Kidney glomerular epithelial cell (primary cell): ENCODE measurements at regions not wholly inside any gene's neighbourhood (a gene's known extent, or its start where the extent isn't known, plus 50 kb on each side); places are given as distances from the start of the nearest gene placed in this dataset.

Experiments used
- DNase-seq: peaks from one replicate; lab custom pipeline; 2025; lab: John Stamatoyannopoulos, UW

DNA sequence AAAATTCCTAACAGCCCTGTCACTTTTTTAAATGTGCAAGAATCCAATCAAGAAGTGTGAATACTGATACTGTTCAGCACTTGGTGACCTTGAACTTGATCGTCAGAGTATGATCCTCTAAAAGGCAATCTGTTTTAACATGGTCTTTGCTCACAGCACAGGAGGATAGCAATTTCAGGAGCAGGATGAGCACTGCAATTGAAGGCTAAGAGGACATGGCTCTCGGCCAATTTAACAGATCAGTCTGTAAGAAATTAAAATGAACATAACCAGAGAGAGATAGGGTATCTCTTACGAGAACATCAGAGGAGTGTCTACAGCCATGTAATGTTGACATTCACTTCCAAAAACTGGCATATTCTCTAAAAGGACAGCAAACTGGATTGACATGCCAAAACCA lies 243.1 kb downstream of the LTN1 start:
- no peak for DNase-seq

DNA sequence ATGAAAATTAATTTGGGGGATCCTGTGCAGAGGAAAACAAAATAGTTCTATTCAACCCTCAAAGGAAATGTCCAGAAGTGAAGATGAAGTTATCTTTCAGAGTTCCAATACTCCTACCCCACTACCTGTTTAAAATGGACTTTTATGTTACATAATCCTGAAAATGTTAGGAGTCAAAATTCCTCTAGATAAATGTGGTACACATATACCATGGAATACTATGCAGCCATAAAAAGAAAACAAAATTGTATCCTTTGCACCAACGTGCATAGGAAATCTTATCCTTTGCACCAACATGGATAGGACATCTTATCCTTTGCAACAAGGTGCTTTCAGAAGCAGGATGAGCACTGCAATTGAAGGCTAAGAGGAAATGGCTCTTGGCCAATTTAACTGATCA lies 245.2 kb downstream of the LTN1 start:
- DNase-seq: no peak

DNA sequence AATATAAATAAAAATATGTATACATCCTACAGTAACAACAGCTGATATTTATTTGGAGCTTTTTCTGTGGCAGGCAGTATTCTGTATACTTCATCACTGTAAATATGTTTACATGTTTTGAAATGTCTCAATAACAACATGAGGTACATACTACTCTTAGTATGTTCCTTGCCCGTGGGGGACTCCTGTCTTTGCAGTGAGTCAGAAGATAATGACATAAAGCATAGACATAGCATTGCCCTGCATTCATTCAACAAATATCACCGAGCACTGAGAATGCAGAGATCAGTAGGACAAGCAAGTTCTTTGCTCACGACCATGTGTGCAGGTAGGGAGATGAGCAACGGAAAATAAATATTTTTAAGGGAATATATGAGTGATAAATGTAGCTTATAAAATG lies 246.5 kb downstream of the LTN1 start:
- DNase-seq: no peak

DNA sequence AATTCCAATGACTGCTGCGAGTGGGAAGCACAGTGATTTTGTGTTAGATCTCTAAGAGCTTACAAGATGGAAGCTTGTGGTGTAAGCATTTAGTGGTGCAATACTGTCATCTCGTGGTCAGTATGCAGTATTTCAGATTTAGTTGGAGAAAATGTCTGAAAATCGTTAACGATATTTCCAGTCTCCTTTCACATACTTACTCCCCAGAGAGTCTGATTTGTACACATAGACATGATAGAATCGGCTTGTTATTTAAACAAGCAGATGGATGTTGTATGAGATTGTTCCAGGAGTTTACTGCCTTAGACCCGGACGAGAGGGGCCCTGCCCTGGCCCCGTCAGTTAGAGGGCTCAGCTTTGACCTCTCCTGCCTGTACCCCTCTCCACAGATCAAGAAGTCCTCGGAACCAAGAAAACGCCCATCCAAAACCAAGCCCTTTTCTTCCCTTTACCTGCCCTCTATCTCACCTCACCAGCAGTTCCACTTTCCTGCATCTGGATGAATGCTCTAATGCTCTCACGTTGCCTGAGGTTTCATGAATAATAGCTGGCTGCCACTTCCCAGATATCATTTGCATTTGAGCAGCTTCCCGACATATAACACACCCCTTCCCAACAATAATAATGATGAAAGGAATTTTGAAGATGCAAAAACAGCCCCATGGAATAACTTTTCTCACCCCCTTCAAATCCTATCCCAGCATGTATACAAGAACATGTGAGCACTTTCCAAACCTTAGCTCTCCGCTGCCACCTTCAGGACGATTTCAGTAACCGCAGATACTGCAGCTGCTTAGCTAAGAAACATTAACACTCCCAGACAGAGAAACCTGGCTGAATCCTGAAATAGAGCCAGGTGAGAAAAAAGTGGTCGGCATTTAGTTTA lies 247.3 kb downstream of the LTN1 start:
- peak; percentile 83 for DNase-seq

DNA sequence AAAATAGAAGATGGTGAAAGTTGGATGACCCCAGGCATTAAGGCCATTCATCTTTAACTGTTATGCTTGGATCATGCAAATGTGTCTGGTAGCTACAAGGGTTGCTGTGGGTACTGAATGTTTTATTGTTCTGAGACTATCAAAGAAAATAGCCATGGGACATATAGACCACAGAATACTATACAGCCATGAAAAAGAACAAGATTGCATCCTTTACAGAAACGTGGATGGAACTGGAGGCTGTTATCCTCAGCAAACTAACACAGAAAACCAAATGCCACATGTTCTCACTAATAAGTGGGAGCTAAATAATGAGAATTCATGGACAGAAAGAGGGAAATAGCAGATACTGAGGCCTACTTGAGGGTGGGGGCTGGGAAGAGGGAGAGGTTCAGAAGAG lies 249.0 kb downstream of the LTN1 start:
- DNase-seq: no peak

DNA sequence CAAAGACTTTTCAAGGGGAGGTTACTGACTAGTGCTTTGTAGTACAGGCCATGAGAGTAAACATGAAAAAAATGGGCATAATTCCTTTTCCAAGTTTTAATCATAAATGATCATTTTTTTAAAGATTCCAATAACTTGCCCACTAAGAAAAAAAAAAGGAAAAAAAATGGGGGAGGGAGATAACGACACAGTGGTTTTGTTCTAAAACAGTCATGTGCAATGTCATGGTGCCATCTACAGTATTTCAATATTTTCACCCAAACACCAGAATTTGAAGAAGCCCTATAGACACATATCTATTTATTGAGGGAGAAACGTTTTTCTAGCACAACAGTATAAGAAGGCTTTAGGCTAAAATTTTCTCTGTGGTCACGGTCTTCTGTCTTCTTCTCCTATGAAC lies 250.2 kb downstream of the LTN1 start:
- no peak for DNase-seq

DNA sequence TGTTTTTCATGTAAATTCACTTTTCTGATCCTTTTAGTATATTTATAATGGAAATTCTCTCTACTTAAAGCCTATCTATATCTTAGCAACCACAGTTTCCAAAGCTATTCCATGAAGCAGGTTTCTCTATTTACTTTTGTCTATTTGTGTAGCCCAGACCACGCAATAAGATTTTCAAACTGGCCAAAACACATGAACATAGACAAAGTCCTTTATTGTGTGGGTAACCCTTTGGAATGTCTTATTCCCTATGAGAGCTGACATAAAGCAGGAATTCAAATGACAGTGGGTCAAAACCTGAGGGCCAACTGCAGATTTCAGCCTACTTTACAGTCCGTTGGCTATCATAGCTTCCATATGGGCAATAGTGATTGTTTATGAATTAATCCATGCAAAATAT lies 252.6 kb downstream of the LTN1 start:
- no peak for DNase-seq

DNA sequence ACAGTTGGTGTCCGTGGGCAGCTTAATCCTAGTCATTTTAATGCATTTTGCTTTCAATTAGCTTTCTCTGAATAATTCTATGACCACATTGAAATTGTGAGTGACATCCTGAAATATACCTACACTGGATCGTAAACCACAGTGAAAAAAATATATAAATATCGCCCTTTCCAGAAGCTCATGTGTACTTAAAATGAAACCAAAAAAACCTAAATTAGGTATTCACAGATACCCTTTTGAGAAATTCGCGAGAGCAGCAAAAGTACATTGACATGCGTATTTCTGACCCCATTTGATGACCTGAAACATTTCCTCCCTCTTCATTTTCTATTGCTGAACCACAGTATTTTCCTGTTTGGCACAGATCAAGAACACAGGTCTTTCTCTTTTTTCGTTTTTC lies 253.8 kb downstream of the LTN1 start:
- no peak for DNase-seq

DNA sequence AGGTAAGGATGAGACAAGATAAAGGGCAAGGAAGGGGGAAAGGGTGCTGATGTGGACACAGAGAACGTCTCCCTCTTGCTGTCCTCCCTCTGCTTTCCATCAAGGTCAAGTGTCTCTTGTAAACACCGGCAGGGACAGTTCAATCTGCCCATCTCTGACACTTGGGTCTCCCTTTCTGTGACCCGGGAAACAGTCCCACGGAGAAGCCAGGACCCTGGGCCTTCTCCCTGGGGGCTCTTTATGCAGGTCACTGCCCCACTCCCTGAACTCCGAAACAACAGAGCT lies 254.3 kb downstream of the LTN1 start:
- DNase-seq: no peak

DNA sequence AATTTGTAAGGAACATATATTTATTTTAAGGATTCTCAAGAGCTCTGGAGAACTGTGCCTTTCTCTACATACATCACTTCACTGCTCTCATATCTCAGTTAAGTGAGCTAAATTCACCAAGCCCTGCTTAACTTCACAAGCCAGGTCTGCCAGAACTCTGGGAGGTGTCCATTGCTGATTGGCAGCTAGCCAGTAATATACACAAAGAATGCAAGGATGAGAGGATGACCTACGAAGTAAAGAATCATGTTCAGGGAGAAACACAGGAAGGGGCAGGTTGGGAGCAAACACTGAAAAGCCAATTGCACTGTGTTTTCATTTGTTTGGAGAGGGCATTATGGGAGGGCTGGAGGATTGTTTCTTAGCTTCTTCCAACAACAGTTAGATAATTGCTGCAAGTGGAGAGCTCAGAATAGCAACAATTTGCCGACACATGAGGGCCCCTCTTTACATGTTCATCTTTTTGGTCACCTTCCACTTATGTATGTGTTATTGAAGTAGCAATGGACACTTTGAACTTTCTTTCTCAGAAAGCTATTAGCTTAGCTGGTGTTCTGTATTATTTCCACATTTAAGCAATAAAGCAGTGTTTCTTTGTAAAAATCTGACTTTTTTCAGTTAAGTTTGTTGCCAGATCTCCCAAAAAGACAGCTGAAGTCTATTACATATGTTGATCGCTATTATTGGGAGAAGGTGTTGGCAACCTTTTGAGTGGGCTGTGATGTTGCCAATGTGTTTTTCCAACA lies 254.8 kb downstream of the LTN1 start:
- no peak for DNase-seq

DNA sequence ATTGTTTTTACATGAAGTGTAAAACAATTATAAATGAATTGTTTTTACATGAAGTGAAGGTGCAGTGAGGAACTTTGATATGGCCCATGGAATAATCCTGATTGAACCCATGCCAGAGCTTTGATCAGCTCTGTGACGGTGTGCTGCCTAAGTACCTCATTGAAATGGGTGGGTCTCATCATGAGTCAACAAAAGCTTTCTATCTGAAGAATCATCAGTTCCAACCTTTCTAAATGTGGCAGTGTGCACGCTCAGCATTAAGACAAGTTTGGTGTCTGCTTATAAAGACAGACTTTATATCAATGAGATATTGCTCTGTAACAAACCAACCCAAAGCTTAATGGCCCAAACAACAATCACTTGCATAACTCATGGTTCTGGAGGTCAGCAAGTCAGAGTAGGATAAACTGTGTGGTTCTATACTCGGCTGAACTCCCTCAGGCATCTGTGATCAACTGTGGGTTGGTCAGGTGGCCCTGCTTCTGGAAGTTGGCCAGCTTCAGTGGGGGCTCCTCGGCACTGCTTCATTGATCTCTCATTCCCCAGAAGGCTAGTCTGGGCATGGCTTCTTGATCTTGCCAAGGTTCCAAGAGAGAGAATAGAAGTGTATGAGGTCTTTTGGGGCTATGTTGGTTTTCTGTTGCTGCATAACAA lies 258.0 kb downstream of the LTN1 start:
- peak; percentile 64 for DNase-seq

DNA sequence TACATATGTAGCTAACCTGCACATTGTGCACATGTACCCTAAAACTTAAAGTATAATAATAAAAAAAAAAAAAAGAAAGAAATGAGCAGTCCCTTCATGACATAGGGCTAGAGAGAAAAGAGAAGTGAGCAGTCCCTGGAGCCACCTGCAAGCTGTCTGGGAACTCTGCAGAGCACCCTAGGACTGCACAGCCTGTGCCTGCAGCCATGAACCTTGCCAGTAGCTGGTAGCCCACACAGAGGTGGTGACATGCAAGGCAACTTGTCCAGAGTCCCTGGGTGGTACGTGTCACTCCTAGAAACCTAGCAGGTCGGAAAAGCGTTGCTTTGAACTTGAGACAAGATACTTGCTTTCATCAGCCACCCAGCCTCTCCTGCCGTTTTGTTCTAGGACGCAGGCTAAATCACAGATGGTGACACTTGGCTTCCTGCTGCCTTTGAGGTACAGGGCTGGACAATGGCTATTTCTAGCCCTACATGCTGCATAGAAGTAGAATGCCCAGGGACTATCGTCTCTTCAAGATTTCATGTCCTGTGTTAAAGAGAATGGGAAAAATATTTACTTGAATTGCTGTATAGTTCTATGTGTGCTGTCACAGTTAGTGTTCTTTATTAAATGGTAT lies 260.9 kb downstream of the LTN1 start:
- DNase-seq: no peak

DNA sequence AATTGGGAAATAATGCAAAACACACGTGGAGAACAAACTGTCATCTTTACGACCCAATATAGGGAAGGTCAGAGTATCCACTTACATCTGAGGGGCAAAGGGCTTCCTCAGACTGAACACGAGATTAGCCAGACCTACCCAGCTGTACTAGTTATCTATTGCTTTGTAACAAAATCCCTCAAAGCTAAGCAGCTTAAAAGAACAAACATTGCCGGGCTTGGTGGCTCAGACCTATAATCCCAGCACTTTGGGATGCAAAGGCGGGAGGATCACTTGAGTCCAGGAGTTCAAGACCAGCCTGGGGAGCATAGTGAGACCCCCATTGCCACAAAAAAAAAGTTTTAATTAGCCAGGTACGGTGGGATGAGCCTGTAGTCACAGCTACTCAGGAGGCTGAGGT lies 262.8 kb downstream of the LTN1 start:
- no peak for DNase-seq

DNA sequence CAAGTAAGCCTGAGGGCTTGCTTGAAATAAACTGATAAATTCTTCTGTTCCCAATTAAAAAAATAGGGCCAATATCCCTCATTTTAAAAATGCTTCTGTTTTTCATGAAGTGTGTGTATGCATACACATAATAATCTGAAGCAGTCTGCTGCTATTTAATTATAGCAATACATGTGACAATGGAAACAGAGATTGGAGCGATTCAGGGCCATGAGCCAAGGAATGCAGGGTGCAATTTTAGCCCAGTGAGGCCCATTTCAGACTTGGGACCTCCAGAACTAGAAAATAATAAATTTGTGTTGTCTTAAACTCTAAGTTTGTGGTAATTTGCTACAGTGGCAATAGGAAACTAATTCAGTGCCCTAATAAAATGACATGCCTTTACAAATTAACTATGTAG lies 264.9 kb downstream of the LTN1 start:
- no peak for DNase-seq

DNA sequence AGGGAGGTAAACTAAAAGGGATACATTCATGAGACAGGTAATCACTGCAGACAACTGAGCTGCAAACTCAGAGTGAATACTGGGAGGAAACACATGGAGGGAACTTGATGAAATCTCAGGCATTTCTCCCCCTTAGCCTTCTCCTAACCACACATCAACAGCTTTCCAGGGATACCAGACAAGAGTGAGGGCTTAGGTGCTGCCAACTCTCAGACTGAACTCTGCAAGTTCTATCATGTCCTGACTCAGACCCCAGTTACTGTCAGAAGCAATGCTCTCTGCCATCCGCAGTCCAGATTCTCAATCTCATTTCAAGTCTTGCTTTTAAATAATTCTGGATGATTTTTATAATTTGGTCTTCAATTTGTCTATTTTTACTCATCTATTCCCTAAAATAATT lies 267.3 kb downstream of the LTN1 start:
- no peak for DNase-seq

DNA sequence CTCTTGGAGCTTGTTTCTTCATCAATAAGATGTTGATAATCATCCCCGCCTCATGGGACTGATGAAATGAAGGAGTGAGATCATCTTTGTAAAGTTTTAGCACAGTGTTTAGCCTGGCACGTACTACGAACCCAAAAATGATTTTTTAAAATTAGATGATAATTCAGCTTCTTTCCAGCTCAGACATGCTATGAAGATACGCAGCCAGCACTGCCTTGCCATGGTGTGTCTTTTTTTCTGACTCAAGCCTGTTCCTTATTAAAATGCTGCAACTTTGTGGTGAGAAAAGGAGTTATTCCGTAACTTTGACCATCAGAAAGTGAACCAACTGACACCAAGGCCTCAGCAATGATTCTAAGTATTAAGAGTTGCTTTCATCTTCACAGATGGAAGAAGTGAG lies 269.0 kb downstream of the LTN1 start:
- DNase-seq: no peak

DNA sequence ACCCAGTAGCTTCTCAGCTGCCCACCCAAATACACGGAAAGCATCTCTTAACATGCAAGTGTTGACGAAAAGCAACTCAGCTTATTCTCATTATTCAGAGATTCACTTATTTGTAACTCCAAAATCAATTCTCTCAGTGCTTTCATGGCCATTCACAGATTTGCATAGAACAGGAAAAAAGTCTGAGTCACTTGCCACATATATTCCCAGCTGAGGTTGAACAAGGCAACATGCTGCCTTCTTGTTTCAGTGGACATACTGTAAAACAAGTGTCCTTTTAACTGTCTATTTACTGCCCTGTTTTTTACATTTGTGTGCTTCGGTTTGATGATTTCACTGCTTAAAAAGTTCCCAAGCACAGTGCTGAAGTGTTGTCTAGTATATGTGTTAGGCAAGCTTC lies 273.0 kb downstream of the LTN1 start:
- DNase-seq: no peak

DNA sequence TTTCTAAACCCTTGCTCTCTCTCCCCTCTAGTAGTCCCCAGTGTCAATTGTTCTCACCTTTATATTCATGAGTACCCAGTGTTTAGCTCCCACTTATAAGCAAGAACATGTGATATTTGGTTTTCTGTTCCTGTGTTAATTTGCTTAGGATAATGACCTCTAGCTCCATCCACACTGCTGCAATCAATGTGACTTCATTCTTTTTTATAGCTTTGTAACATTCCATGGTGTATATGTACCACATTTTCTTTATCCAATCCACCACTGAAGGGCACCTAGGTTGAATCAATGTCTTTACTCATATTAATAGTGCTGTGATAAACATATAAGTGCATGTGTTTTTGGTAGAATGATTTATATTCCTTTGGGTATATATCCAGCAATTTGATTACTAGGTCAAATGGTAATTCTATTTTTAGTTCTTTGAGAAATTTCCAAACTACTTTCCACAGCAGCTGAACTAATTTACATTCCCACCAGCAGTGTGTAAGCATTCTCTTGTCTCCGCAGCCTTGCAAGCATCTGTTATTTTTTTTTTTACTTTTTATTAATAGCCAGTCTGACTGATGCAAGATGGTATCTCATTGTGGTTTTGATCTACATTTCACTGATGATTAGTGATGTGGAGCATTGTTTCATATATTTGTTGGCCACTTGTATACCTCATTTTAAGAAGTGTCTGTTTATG lies 277.8 kb downstream of the LTN1 start:
- DNase-seq: peak; percentile 1

DNA sequence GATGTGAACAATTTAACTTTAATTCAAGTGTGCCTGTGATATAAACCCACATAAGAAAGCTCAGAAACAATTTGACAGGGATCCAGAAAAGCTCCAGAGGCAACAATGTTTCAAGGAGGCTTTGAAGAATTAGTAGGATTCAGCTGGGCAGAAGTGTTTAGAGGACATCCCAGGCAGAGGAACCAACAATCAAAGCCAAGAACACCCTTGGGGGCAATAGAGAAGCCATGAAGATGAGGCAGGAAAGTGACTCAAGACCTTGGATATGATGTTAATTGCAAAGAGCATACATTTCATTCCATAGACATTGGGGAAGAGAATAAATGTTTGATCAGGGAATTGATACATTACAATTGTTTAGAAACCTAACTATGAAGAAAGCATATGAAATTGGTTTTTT lies 280.3 kb downstream of the LTN1 start:
- DNase-seq: no peak

DNA sequence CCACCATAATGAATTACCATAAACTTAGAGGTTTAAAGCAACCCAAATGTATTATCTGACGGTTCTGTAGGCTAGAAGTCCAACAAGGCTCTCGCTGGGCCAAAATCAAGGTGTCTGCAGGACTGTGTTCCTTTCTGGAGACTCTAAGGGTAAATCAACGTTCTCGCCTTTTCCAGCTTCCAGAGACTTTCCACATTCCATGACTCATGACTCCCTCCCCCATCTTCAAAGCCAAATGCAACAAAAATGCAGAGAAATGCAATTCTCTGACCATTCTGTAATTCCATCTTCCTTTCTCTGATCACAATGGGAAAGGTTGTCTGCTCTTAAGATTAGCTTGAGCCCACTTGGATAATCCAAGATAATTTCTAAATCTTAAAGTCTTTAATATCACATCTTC lies 287.1 kb downstream of the LTN1 start:
- no peak for DNase-seq

DNA sequence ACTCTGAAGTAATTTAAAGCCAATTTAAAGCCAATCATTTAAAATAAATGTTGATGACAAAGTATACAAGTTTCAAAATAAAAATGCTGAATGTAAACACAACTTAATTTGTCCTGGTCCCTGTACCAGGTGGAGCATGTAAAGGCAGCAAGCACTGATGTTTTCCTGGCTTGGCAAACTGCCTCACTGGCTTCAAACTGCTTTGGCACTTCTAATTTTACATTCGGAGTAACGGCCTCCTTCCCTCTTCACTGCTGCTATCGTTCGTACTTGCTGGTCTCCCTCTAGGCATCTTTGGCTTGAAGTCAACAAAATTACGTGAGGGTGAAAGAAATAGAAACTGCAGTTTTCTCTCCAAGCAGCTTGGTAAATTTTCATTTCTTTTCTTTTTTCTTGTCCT lies 287.9 kb downstream of the LTN1 start:
- DNase-seq: no peak

DNA sequence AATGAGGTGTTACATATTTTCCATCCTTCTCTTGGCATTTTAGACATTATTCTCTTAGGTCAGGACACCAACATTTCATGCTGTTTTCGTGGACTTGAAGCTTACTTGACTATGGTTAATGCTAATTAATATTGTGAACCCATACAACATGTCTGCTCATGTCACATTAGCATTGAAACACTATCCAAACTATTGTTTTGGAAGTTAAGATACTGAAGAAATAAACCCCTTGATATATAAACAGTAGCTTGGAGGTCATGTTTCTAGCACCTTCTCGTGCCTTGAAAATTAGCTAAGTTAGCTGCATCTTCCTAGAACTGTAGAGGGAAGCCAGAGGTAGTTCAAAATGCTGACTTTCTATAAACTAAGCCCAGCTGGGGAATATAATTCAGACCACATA lies 288.8 kb downstream of the LTN1 start:
- no peak for DNase-seq
